ENCODE measurements at regions not wholly inside any gene's neighbourhood (a gene's known extent, or its start where the extent isn't known, plus 50 kb on each side); places are given as distances from the start of the nearest gene placed in this dataset.

DNA sequence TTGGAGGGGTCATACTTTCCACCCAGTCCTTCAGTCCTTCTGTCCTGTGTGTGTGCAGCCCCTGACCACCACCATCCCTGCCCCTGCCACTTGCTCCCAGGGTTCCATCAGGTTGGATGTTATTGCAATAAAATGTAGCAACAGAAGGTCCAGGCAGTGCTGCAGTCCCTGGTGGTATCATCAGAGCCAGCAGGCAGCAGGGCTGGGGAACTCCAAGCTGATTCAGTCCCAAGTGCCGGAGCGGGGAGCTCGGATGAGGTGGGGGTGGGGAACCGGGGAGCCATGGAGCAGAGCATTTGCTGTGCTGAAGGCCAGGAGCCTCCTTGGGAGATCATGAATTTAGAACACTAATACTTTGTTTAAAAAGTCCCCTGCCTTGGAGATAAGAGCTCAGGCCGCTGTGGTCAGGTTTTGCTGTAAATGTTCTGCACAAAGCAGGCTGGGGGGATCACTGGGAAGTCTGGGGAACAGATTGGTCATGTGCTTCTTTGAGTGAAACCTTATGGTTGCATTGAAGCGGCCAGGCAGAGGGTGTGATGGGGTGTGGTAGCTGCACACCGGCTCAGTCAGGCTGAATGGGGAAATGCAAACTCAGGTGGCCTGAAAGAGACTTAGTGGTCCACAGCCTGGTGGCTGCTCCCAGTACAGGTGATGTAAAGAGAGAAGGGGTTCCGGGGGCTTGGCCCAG, 225.9 kb downstream of the SEC14L1 start:
- DNase-seq = peak; percentile 92

DNA sequence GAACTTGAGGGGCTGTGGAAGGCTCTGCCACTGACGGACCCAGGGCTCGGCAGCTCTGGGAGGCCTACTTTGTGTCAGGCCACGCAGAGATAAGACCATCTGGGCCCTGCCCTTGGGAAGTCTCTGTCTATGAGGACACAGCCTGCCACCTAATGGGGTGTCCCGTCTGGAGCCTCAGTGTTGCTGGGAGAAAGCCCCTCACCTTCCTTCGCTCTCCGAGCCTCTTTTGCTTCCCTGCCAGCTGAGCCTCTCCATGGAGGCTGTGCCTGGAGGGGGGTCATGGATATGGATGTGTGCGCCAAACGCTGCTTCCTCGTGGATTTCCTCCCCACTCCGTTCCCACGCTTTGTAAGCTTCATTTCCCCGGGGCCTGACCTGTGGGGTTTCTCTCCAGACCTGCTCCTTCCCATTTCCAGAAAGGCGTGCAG, 228.8 kb downstream of the SEC14L1 start:
- no peak for DNase-seq

DNA sequence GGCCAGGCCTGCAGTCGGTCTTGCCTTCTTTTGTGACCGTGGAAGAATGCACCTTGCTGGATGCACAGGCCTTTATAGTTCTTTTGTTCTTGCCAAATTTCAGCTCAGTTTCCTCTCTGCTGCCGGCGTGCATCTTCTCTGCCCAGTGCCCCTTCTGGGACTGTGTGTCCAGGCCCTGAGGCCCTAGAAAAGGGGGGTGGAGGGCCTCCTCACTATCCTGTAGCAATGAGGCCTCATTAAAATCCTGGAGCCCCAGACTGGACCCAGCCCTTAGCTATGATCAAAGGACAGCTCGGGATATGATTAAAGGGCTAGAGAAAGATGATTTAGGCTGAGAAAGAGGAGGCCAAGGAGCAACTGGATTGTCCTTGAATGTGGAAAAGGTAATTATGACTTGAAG, 229.8 kb downstream of the SEC14L1 start:
- DNase-seq = no peak

DNA sequence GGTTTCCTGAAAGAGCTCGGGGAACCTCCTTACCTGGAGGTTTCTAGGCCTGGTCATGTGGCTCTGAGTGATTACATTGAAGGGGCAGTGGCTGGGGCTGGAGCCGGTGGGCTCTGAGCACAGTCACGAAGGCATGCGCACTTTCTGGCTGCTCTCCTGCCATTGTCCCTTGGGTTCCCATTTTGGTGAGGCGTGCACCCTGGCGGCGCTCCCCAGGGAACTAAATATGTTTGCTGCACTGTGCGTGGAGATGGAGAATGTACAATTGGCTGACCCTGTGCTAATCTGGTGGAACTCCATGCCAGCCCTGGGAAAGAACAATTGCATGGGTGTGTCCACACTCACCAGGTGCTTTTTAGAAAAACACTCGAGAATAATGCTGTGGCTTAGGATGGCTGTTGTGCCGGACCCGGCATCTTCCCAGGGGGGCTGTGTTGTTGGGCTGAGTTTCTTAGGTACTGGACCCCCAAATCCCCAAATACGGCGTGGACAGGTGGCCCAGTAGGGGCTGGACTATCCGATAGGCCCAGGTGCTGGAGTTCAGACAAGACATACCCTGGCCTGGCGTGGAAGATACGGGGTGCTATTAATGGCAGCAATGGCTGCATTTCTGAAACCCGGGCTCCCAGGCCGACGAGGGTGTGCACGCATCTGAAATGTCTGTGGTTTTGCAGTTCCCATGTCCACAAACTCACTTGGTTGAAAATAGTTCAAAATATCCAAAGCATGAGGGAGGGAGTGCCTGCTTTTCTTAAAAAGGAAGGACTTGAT, 230.5 kb downstream of the SEC14L1 start:
- no peak for DNase-seq

DNA sequence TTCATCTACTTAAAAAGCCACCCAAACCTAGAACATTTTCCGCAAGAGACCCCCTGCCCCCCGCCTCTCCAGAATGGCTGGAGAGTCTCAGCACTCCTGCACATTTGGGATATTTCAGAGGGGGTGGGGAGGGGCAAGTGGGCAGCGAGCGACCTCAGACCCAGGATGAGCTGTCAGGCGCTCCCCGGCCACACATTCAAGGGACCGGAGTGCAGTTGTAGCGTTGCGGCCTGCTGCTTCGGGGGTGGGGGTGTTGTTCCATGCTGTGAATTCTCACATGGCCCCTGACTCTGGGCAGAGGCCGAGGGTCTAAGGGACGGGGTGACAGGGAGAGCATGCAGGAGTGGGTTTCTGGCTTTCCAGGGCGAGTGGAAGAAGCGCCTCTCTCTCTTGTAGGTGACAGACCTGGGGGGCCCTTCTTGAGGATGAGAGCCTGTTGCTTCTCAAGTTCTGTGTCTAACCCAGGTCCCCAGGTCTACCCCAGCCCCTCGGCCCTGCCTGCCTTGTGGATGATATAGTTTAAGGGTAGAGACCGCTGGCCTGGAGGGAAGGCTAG, 231.2 kb downstream of the SEC14L1 start:
- DNase-seq = no peak

DNA sequence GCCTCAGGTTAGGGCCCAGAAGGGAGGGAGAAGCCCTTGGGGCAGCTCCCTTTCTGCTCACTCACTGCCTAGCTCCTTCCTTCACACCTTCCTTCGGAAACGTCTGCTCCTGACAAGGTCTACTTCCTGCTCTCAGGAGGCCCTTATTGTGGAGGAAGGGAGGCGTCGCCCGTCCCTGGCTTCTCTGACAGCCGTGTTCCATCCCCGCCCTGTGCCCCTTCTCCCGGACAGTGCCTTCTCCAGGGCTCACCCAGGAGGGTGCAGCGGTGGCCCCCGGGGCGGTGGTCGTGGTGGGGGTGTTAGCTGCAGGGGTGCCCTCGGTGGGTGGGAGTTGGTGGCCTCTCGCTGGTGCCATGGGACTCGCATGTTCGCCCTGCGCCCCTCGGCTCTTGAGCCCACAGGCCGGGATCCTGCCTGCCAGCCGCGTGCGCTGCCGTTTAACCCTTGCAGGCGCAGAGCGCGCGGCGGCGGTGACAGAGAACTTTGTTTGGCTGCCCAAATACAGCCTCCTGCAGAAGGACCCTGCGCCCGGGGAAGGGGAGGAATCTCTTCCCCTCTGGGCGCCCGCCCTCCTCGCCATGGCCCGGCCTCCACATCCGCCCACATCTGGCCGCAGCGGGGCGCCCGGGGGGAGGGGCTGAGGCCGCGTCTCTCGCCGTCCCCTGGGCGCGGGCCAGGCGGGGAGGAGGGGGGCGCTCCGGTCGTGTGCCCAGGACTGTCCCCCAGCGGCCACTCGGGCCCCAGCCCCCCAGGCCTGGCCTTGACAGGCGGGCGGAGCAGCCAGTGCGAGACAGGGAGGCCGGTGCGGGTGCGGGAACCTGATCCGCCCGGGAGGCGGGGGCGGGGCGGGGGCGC, 231.9 kb downstream of the SEC14L1 start:
- DNase-seq = peak; percentile 50

DNA sequence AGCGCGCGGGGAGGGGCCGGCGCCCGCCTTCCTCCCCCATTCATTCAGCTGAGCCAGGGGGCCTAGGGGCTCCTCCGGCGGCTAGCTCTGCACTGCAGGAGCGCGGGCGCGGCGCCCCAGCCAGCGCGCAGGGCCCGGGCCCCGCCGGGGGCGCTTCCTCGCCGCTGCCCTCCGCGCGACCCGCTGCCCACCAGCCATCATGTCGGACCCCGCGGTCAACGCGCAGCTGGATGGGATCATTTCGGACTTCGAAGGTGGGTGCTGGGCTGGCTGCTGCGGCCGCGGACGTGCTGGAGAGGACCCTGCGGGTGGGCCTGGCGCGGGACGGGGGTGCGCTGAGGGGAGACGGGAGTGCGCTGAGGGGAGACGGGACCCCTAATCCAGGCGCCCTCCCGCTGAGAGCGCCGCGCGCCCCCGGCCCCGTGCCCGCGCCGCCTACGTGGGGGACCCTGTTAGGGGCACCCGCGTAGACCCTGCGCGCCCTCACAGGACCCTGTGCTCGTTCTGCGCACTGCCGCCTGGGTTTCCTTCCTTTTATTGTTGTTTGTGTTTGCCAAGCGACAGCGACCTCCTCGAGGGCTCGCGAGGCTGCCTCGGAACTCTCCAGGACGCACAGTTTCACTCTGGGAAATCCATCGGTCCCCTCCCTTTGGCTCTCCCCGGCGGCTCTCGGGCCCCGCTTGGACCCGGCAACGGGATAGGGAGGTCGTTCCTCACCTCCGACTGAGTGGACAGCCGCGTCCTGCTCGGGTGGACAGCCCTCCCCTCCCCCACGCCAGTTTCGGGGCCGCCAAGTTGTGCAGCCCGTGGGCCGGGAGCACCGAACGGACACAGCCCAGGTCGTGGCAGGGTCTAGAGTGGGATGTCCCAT, 232.8 kb downstream of the SEC14L1 start:
- DNase-seq = peak; percentile 36

DNA sequence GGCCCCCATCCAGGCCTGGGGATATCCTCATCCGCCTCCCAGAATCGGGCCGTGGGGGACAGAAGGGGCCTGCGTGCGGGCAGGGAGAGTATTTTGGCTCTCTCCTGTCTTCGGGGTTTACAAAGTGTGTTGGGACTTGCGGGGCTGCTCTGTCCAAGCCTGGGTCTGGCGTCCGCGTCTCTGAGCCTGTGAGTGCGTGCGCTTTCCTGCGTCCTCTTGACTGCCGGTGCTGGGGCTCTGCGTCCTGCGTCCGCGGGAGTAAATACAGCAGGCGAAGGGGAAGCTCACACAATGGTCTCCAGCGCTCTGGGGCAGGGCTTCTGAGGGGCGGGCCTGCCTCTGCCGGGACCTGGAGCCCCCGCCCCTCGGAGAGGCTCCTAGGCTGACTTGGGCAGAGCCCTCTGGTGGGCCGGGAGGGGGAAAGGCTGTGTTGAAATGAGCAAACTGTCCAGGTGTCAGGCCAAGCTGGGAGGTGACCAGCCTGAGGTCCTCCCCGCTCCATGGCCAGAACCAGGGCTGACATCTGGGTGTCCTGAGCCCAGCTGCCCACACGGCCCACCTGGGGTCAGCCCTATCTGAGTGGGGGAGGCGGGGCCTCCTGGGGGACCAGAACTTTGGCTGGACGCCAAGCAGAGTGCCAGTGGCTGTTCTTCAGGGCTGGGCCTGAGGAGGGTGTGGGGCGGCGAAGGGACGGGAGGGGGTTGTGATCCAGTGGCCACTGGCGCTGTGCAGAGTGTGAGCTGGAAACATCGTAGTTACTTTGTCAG, 233.6 kb downstream of the SEC14L1 start:
- DNase-seq = peak; percentile 88

DNA sequence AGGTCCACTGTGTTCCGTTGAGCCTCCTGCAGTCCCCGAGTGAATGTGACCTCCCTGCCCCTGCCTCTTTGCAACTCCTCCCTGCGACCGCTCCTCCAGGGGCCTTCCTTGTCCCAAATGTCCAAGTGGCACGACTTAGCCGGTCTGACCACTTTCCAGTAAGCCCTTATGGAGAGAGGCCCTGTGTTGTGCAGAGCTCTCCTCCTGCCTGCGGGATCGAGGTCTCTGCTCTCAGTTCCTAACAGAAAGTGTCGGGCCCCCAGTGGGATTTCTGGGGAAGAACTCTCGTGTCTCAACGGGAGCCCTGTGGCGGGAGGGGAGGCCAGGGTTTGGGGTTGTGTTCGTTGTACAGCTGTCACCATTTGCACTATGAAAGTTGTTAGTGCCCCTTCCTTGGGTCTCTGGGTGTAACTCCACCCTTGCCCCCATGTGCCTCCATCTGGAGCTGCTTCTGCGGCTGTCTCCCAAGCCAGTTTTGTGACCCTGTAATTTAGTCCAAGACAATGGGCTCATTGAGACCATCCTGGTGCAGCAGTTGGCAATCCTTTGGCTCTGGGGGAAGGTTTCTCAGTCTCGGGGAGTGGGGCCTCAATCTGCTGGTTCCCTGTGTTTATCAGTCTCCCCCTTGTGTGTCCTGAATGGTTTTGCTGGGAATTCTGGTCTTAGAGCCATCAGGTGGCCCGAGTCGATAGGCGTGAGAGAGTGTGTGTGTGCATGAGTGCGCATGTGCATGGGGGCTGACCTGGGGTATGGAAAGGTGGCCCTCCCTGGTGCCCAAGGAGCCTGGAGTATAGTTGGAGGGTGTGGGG, 234.5 kb downstream of the SEC14L1 start:
- no peak for DNase-seq

DNA sequence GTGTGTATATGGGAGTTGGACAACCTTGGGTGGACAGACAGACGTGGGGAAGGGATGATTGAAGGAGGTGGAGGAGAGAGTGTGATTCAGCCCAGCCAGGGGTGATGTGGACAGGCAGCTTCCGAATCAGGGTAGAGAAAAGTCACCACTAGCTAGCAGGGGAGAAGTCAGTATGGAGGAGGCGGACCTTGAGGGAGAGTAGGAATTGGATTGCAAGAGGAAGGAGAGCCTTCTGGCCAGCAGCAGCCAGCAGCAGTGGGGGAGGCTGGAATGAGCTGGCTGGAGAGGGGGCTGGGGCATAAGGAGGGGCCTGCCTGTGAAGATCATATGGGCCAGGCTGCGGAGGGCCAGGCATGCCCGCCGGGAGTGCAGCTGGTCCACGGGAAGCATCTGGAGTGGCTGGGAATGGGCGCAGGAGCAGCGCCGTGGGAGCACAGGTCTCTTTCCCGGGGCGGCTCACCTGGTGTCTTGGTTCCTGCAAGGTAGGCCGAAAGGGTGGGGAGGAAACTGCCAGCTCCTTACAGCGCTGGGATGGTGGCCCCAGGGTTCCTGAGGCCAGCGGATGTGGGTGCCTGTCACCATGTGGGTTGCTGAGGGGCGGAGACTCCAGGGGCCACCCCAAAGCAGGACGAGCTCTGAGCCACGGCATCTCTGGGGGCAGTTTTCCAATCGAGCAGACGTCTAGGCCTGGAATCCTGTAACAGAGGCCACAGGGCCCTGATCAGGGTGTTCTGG, 235.3 kb downstream of the SEC14L1 start:
- no peak for DNase-seq

DNA sequence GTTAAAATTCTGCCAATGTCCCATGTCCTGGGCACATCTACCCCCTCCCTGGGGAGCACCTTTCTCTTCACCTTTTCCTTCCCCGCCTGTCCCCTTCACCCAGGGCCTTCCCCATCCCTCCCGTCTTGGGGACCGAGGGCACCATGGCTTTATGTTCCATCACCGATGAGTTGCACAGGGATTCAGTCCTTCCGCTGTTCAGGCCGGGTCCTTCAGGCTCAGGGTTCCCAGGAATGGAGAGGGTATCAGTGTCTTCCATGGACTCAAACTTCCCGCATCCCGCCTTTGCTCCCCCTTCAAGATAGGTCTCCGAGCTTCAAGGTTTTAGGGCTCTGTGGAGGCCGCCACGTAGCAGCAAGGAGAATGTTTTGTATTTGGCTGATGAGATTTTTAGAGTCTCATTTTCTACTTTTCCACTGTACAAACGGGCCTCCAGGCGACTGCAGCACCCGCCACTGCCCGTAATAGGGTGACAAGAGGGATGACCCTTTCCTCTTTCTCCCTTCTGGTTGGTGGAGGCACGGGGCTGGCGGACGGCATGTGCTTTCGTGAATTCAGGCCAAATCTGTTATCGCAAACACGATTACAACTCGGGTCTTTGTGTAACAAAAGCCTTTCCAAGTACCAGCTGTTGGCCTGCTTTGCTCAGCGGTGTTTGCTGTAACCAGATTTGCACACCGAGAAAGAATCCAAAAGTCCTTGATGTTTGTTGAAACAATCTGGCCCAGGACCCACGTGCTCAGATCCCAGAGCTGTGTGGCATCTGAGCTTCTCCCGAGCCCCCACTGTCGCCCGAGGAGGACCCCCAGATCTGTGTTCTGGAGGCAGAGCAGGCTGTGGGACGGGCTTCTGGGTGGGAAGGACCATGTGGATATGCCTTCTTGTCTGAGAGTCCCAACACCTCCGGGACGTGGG, 236.3 kb downstream of the SEC14L1 start:
- peak; percentile 84 for DNase-seq

DNA sequence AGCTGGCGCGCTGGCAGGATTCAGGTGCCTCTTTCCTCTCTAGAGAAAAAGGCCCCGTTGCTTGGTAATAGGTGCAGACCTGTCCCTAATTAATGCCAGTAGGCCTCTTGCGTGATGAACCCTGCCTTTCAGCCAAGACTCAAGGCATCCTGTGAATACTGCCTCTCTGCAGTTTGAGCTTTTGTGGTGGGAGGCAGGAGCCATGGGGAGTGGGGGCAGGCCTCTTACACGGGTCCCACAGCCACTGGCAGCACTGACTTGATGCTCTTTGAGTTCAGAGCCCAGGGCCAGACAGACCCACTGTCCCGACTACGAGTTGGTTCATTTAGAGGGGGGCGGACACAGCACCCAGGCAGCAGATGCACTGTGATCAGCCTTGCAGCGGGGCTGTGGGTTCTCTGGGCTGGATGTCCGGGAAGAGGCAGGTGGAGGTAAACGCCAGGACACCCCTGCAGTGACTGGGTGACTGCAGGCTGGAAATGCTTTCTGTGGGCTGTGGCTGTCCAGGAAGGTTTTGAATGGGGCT, 237.0 kb downstream of the SEC14L1 start:
- no peak for DNase-seq

DNA sequence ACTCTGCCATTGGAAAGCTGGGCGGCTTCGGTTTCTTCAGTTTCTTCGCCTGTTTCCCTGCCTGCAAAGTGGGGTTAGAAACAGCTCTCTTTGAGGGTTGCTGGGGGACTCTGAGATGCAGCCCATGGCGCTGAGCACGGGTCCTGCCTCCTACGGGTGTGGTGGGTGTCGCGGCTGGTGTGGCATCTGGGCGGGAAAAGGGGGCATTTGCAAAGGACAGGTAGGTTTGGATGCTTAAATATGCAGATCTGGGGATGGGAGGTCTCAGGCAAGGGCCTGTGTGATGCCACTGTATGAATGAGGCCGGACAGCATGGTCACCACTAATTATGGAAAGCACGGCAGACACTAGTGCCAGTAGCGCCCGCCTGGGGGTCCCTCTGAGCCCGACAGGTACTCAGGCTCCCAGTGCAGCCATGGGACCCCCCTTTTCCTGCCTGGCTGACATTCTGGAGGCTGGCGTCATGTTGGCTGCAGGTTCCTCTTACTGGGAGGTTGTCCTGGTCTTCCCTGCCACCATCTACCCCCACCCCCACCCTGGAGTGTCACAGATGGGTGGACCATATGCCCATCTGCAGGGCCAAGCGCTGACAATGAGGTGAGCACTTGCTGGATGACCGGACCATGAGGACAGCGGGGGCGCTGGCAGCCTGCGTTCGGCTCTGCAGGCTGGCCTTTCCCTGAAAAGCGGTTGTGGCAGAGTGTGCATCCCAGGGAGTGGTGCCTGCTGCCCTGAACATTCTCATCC, 237.7 kb downstream of the SEC14L1 start:
- peak; percentile 26 for DNase-seq

DNA sequence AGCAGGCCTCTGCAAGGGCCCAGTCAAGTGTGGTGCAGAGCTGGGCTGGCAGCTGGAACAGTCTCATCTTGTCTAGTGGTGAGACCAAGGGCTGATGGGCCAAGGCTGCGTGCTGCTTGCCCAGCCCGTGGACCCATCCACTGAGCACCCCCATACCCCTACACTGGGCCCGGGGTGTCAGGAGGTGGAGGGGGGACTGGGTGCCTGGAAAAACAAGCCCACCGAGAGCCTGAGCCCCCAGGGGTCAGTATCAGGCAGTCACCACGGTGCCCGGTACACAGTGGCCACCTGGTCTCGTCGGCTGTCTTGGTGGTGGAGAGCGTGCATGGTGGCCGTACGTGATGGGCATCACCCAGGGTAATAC, 238.3 kb downstream of the SEC14L1 start:
- DNase-seq = no peak

DNA sequence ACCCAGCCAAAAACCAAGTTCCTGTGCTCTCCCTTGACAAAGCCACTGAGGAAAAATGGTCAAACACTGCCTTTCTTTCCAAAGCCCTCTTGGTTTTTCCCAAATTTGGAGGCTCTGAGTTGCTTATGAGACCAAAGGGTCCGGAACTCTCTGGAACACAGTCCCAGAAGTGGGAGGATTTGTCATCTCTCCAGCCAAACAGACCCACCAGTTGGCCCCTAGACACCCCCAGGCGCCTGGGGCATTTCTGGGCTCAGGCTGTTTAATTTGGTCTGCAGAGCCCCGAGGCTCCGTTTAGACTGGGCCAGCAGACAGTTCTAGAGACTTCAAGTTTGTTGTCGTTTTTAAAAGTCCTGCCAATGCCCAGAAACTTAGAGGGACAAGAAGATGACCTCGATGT, 239.1 kb downstream of the SEC14L1 start:
- DNase-seq = no peak

DNA sequence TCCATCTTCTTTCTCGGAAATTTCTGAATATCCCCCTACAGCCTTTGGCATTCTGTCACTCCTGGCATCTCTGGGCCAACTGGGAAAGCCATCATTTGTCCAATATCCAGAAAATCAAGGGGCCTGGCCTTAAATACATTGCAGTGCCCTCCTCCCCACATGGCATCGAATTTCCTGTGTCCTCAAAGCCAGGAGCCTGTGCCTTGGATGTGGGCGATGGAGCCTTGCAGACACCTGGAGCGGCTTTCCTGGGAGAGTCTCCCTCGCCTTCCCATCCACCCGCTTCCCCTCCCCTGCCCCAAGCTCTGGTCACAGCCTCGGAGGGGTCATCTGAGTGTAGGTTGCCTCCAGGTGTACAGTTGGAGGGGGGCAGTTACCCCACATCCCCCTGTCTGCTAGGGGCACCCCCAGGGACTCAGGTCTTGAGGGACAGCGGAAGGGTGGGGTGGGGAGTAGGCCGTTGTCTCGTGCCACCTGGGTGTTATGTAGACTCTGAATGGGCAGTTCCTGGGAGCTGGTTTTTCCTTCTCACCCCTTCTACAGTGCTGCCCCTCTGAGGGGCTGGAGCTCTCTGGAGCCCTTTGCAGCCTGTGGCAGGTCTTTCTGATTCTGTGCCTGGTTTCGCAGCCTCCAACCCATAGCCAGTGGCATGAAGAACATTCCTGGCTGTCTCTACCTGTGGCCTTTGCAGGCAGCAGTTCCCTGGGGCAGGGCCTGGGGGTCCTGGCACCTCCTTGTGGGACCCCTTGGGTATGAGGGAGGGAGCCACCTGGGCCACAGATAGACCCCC, 239.8 kb downstream of the SEC14L1 start:
- DNase-seq = no peak

DNA sequence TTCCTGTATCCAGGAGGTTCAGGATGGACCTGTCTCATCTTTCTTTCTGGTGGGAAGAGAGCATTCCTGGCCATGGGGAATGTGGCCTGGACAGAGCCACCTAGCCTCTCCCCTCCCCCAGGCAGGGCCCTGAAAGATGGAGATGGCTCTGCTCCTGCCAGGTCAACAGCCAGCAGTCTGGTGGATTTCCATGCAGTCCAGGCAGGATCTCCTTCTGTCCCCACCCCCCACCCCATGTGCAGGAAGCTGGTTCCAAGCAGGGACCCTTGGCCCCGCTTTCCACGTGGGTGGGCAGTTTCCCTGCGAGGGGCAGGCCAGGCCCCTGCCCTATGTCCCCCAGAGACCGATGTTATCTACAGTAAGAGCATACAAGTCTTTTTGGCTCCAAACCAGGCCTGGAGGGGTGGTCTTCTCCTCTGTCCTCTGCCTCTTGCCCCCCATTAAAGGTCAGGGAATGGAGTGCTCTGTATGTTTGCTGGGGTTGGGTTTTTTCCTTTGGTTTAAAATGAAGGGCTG, 240.5 kb downstream of the SEC14L1 start:
- DNase-seq = no peak
